GM23338 (cell line): ENCODE measurements at regions not wholly inside any gene's neighbourhood (a gene's known extent, or its start where the extent isn't known, plus 50 kb on each side); places are given as distances from the start of the nearest gene placed in this dataset.

Source experiments
- ATAC-seq: fragments of 200-7000 bp; cut with Tn5 transposase; 3 replicates; pipeline ENCODE4 v1.9.1; 2020
- DNase-seq: peaks from one replicate; pipeline ENCODE4 v3.0.0-alpha.2; 2015; ENCODE audit warnings: low spot score
- H2AFZ ChIP-seq: fragments of 200-600 bp; sonication (generic); 2 replicates; pipeline ENCODE4 v1.8.0; 2016; ENCODE audit warnings: antibody characterized with exemption, mild to moderate bottlenecking, moderate library complexity
- H3F3A ChIP-seq: fragments of 200-600 bp; sonication (generic); replicated peaks from 2 replicates; pipeline ENCODE4 v1.8.0; 2017; ENCODE audit warnings: antibody characterized with exemption, mixed run types, low read depth
- H3K27ac ChIP-seq: fragments of 200-600 bp; sonication (generic); 2 replicates; pipeline ENCODE4 v1.6.1; 2016; ENCODE audit warnings: low read depth
- H3K27me3 ChIP-seq: fragments of 200-600 bp; sonication (generic); 2 replicates; pipeline ENCODE4 v1.8.0; 2016; ENCODE audit warnings: mild to moderate bottlenecking, mixed run types, moderate library complexity; ENCODE audit not compliant: insufficient read depth
- H3K36me3 ChIP-seq: fragments of 200-600 bp; sonication (generic); 2 replicates; pipeline ENCODE4 v1.8.0; 2016; ENCODE audit warnings: mild to moderate bottlenecking; ENCODE audit not compliant: insufficient read depth
- H3K4me1 ChIP-seq: fragments of 200-600 bp; sonication (generic); 2 replicates; pipeline ENCODE4 v1.8.0; 2016; ENCODE audit warnings: mild to moderate bottlenecking, moderate library complexity; ENCODE audit not compliant: insufficient read depth
- H3K4me2 ChIP-seq: fragments of 200-600 bp; sonication (generic); 2 replicates; pipeline ENCODE4 v1.7.1; 2017; ENCODE audit warnings: mixed run types
- H3K4me3 ChIP-seq: fragments of 200-600 bp; sonication (generic); 2 replicates; pipeline ENCODE4 v1.6.1; 2016; ENCODE audit warnings: mixed run types
- H3K79me2 ChIP-seq: fragments of 200-600 bp; sonication (generic); replicated peaks from 2 replicates; pipeline ENCODE4 v1.8.0; 2017; ENCODE audit warnings: mild to moderate bottlenecking; ENCODE audit not compliant: insufficient read depth
- H3K9me2 ChIP-seq: fragments of 200-600 bp; sonication (generic); 2 replicates; pipeline ENCODE4 v1.8.0; 2017; ENCODE audit not compliant: insufficient read depth
- H4K20me1 ChIP-seq: fragments of 200-600 bp; sonication (generic); replicated peaks from 2 replicates; pipeline ENCODE4 v1.8.0; 2017; ENCODE audit warnings: mild to moderate bottlenecking; ENCODE audit not compliant: insufficient read depth
- H3K27ac Mint-ChIP-seq: 2 replicates; pipeline ENCODE4 v1.8.0; 2020; ENCODE audit warnings: inconsistent platforms, mild to moderate bottlenecking, moderate library complexity, mixed read lengths
- H3K27me3 Mint-ChIP-seq: 3 replicates; pipeline ENCODE4 v1.8.0; 2022; ENCODE audit warnings: low read depth, mild to moderate bottlenecking, moderate library complexity, mixed read lengths, inconsistent platforms; ENCODE audit not compliant: insufficient read depth, poor library complexity
- H3K36me3 Mint-ChIP-seq: 3 replicates; pipeline ENCODE4 v1.8.0; 2021; ENCODE audit warnings: low read depth, mild to moderate bottlenecking, inconsistent platforms, moderate library complexity, mixed read lengths
- H3K4me1 Mint-ChIP-seq: 3 replicates; pipeline ENCODE4 v1.8.0; 2020; ENCODE audit warnings: mild to moderate bottlenecking, inconsistent platforms, mixed read lengths
- H3K4me3 Mint-ChIP-seq: 3 replicates; pipeline ENCODE4 v1.8.0; 2021; ENCODE audit warnings: moderate library complexity, mild to moderate bottlenecking, inconsistent platforms, mixed read lengths
- H3K9me3 Mint-ChIP-seq: 3 replicates; pipeline ENCODE4 v1.8.0; 2020; ENCODE audit warnings: moderate library complexity, mild to moderate bottlenecking, inconsistent platforms, mixed read lengths
- CREB1 ChIP-seq: fragments of 250-450 bp; sonication (Bioruptor Pico); IDR thresholded peaks from 2 replicates; pipeline ENCODE4 v1.5.0; 2020; ENCODE audit warnings: low read depth, mild to moderate bottlenecking, moderate library complexity
- CTCF ChIP-seq, 2 experiments: fragments of 200-600 bp in 1 of 2; sonication (generic) in 1 of 2; conservative IDR thresholded peaks; 2 replicates each; pipeline versions ENCODE4 v1.5.1 to v1.6.1; 2016 to 2017; ENCODE audit warnings: antibody characterized with exemption in 2 of 2, low read depth in 2 of 2, mild to moderate bottlenecking in 2 of 2, moderate library complexity in 1 of 2
- ETS1 ChIP-seq: IDR thresholded peaks from 2 replicates; pipeline ENCODE4 v1.6.1; 2016; ENCODE audit warnings: antibody characterized with exemption
- EZH2 ChIP-seq: fragments of 200-600 bp; sonication (generic); IDR thresholded peaks from one replicate; pipeline ENCODE4 v1.8.0; 2017; ENCODE audit warnings: antibody characterized with exemption, mild to moderate bottlenecking, low read depth; ENCODE audit not compliant: unreplicated experiment
- EZH2phosphoT487 ChIP-seq: fragments of 200-600 bp; sonication (generic); IDR thresholded peaks from one replicate; pipeline ENCODE4 v1.8.1; 2018; ENCODE audit warnings: antibody characterized with exemption; ENCODE audit not compliant: unreplicated experiment
- JUNB ChIP-seq: IDR thresholded peaks from one replicate; pipeline ENCODE4 v1.6.1; 2016; ENCODE audit warnings: antibody characterized with exemption; ENCODE audit not compliant: unreplicated experiment
- NANOG ChIP-seq: IDR thresholded peaks from 2 replicates; pipeline ENCODE4 v1.6.1; 2016; ENCODE audit warnings: antibody characterized with exemption, borderline replicate concordance
- POLR2AphosphoS5 ChIP-seq: IDR thresholded peaks from 2 replicates; pipeline ENCODE4 v1.6.1; 2016; ENCODE audit warnings: antibody characterized with exemption, low read depth
- REST ChIP-seq: IDR thresholded peaks from one replicate; pipeline ENCODE4 v1.6.1; 2018; ENCODE audit warnings: antibody characterized with exemption; ENCODE audit not compliant: unreplicated experiment
- STAT1 ChIP-seq: IDR thresholded peaks from one replicate; pipeline ENCODE4 v1.6.1; 2016; ENCODE audit warnings: antibody characterized with exemption; ENCODE audit not compliant: unreplicated experiment
- ZNF114 ChIP-seq: fragments of 250-450 bp; sonication (Bioruptor Pico); IDR thresholded peaks from 2 replicates; pipeline ENCODE4 v1.5.0; 2020; ENCODE audit warnings: mild to moderate bottlenecking, moderate library complexity
- ZNF331 ChIP-seq: fragments of 250-450 bp; sonication (Bioruptor Pico); IDR thresholded peaks from 2 replicates; pipeline ENCODE4 v1.5.0; 2020; ENCODE audit warnings: low read depth, mild to moderate bottlenecking, moderate library complexity

- TF ChIP-seq CTCF (conservative IDR thresholded peaks at IDR 0.05; ENCODE audit: low read depth in 2 of 2) (no peak), EZH2 (no peak), ZNF114 (CRISPR knock-in tag) (no peak), ETS1 (no peak), NANOG (no peak), ZNF331 (CRISPR knock-in tag) (no peak), JUNB (no peak), EZH2phosphoT487 (no peak), CREB1 (CRISPR knock-in tag) (no peak), STAT1 (no peak), POLR2AphosphoS5 (no peak)
Observed at GRCh38 chr14:98946940-98947339, 325.1 kb downstream of the BCL11B start (continued).

GRCh38 chr14:98947911-98948595 is 323.9 kb downstream of the BCL11B start:
- Mint-ChIP-seq H3K27me3 (peaks cover 4% of the 10 kb centered on the region), H3K36me3 (no peaks in the 10 kb centered on the region), H3K9me3 (no peaks in the 10 kb centered on the region; the same call in 1 of the 3 replicates), H3K4me3 (no peak overlapping the region), H3K4me1 (peaks cover 11% of the 10 kb centered on the region), H3K27ac (no peak overlapping the region)
- H3K4me1 ChIP-seq, result no peaks in the 10 kb centered on the region
- no peaks in the 10 kb centered on the region for H3F3A ChIP-seq
- H3K79me2 ChIP-seq, result no peaks in the 10 kb centered on the region
- no peaks in the 10 kb centered on the region for H3K36me3 ChIP-seq
- no peaks in the 10 kb centered on the region for H3K27me3 ChIP-seq
- no peak overlapping the region for H3K27ac ChIP-seq
- no peak overlapping the region for H3K4me3 ChIP-seq
- TF ChIP-seq EZH2, result no peak
- TF ChIP-seq ZNF114 (CRISPR knock-in tag), result no peak
- no peak for TF ChIP-seq NANOG
- TF ChIP-seq JUNB, result no peak
- TF ChIP-seq POLR2AphosphoS5, result no peak
- TF ChIP-seq CTCF (conservative IDR thresholded peaks at IDR 0.05; ENCODE audit: low read depth in 2 of 2), result no peak
- no peak for TF ChIP-seq REST
- H2AFZ ChIP-seq, result no peak overlapping the region
- H3K4me2 ChIP-seq, result no peak overlapping the region
- ATAC-seq (no peak), DNase-seq (no peak)
- H4K20me1 ChIP-seq, result no peaks in the 10 kb centered on the region
- peaks cover 13% of the 10 kb centered on the region for H3K9me2 ChIP-seq
